GM23338 (cell line): ENCODE measurements at regions not wholly inside any gene's neighbourhood (a gene's known extent, or its start where the extent isn't known, plus 50 kb on each side); places are given as distances from the start of the nearest gene placed in this dataset.

ENCODE experiments used
- ATAC-seq: fragments of 200-7000 bp; cut with Tn5 transposase; 3 replicates; pipeline ENCODE4 v1.9.1; 2020
- DNase-seq: peaks from one replicate; pipeline ENCODE4 v3.0.0-alpha.2; 2015; ENCODE audit warnings: low spot score
- H2AFZ ChIP-seq: fragments of 200-600 bp; sonication (generic); 2 replicates; pipeline ENCODE4 v1.8.0; 2016; ENCODE audit warnings: antibody characterized with exemption, mild to moderate bottlenecking, moderate library complexity
- H3F3A ChIP-seq: fragments of 200-600 bp; sonication (generic); replicated peaks from 2 replicates; pipeline ENCODE4 v1.8.0; 2017; ENCODE audit warnings: antibody characterized with exemption, mixed run types, low read depth
- H3K27ac ChIP-seq: fragments of 200-600 bp; sonication (generic); 2 replicates; pipeline ENCODE4 v1.6.1; 2016; ENCODE audit warnings: low read depth
- H3K27me3 ChIP-seq: fragments of 200-600 bp; sonication (generic); 2 replicates; pipeline ENCODE4 v1.8.0; 2016; ENCODE audit warnings: mild to moderate bottlenecking, mixed run types, moderate library complexity; ENCODE audit not compliant: insufficient read depth
- H3K36me3 ChIP-seq: fragments of 200-600 bp; sonication (generic); 2 replicates; pipeline ENCODE4 v1.8.0; 2016; ENCODE audit warnings: mild to moderate bottlenecking; ENCODE audit not compliant: insufficient read depth
- H3K4me1 ChIP-seq: fragments of 200-600 bp; sonication (generic); 2 replicates; pipeline ENCODE4 v1.8.0; 2016; ENCODE audit warnings: mild to moderate bottlenecking, moderate library complexity; ENCODE audit not compliant: insufficient read depth
- H3K4me2 ChIP-seq: fragments of 200-600 bp; sonication (generic); 2 replicates; pipeline ENCODE4 v1.7.1; 2017; ENCODE audit warnings: mixed run types
- H3K4me3 ChIP-seq: fragments of 200-600 bp; sonication (generic); 2 replicates; pipeline ENCODE4 v1.6.1; 2016; ENCODE audit warnings: mixed run types
- H3K79me2 ChIP-seq: fragments of 200-600 bp; sonication (generic); replicated peaks from 2 replicates; pipeline ENCODE4 v1.8.0; 2017; ENCODE audit warnings: mild to moderate bottlenecking; ENCODE audit not compliant: insufficient read depth
- H3K9me2 ChIP-seq: fragments of 200-600 bp; sonication (generic); 2 replicates; pipeline ENCODE4 v1.8.0; 2017; ENCODE audit not compliant: insufficient read depth
- H4K20me1 ChIP-seq: fragments of 200-600 bp; sonication (generic); replicated peaks from 2 replicates; pipeline ENCODE4 v1.8.0; 2017; ENCODE audit warnings: mild to moderate bottlenecking; ENCODE audit not compliant: insufficient read depth
- H3K27ac Mint-ChIP-seq: 2 replicates; pipeline ENCODE4 v1.8.0; 2020; ENCODE audit warnings: inconsistent platforms, mild to moderate bottlenecking, moderate library complexity, mixed read lengths
- H3K27me3 Mint-ChIP-seq: 3 replicates; pipeline ENCODE4 v1.8.0; 2022; ENCODE audit warnings: low read depth, mild to moderate bottlenecking, moderate library complexity, mixed read lengths, inconsistent platforms; ENCODE audit not compliant: insufficient read depth, poor library complexity
- H3K36me3 Mint-ChIP-seq: 3 replicates; pipeline ENCODE4 v1.8.0; 2021; ENCODE audit warnings: low read depth, mild to moderate bottlenecking, inconsistent platforms, moderate library complexity, mixed read lengths
- H3K4me1 Mint-ChIP-seq: 3 replicates; pipeline ENCODE4 v1.8.0; 2020; ENCODE audit warnings: mild to moderate bottlenecking, inconsistent platforms, mixed read lengths
- H3K4me3 Mint-ChIP-seq: 3 replicates; pipeline ENCODE4 v1.8.0; 2021; ENCODE audit warnings: moderate library complexity, mild to moderate bottlenecking, inconsistent platforms, mixed read lengths
- H3K9me3 Mint-ChIP-seq: 3 replicates; pipeline ENCODE4 v1.8.0; 2020; ENCODE audit warnings: moderate library complexity, mild to moderate bottlenecking, inconsistent platforms, mixed read lengths
- CREB1 ChIP-seq: fragments of 250-450 bp; sonication (Bioruptor Pico); IDR thresholded peaks from 2 replicates; pipeline ENCODE4 v1.5.0; 2020; ENCODE audit warnings: low read depth, mild to moderate bottlenecking, moderate library complexity
- ETS1 ChIP-seq: IDR thresholded peaks from 2 replicates; pipeline ENCODE4 v1.6.1; 2016; ENCODE audit warnings: antibody characterized with exemption
- EZH2 ChIP-seq: fragments of 200-600 bp; sonication (generic); IDR thresholded peaks from one replicate; pipeline ENCODE4 v1.8.0; 2017; ENCODE audit warnings: antibody characterized with exemption, mild to moderate bottlenecking, low read depth; ENCODE audit not compliant: unreplicated experiment
- EZH2phosphoT487 ChIP-seq: fragments of 200-600 bp; sonication (generic); IDR thresholded peaks from one replicate; pipeline ENCODE4 v1.8.1; 2018; ENCODE audit warnings: antibody characterized with exemption; ENCODE audit not compliant: unreplicated experiment
- JUNB ChIP-seq: IDR thresholded peaks from one replicate; pipeline ENCODE4 v1.6.1; 2016; ENCODE audit warnings: antibody characterized with exemption; ENCODE audit not compliant: unreplicated experiment
- NANOG ChIP-seq: IDR thresholded peaks from 2 replicates; pipeline ENCODE4 v1.6.1; 2016; ENCODE audit warnings: antibody characterized with exemption, borderline replicate concordance
- POLR2AphosphoS5 ChIP-seq: IDR thresholded peaks from 2 replicates; pipeline ENCODE4 v1.6.1; 2016; ENCODE audit warnings: antibody characterized with exemption, low read depth
- STAT1 ChIP-seq: IDR thresholded peaks from one replicate; pipeline ENCODE4 v1.6.1; 2016; ENCODE audit warnings: antibody characterized with exemption; ENCODE audit not compliant: unreplicated experiment
- ZNF114 ChIP-seq: fragments of 250-450 bp; sonication (Bioruptor Pico); IDR thresholded peaks from 2 replicates; pipeline ENCODE4 v1.5.0; 2020; ENCODE audit warnings: mild to moderate bottlenecking, moderate library complexity
- ZNF331 ChIP-seq: fragments of 250-450 bp; sonication (Bioruptor Pico); IDR thresholded peaks from 2 replicates; pipeline ENCODE4 v1.5.0; 2020; ENCODE audit warnings: low read depth, mild to moderate bottlenecking, moderate library complexity
- ZNF462 ChIP-seq: fragments of 250-450 bp; sonication (Bioruptor Pico); IDR thresholded peaks from 2 replicates; pipeline ENCODE4 v1.5.0; 2020; ENCODE audit warnings: mild to moderate bottlenecking, moderate library complexity

DNA sequence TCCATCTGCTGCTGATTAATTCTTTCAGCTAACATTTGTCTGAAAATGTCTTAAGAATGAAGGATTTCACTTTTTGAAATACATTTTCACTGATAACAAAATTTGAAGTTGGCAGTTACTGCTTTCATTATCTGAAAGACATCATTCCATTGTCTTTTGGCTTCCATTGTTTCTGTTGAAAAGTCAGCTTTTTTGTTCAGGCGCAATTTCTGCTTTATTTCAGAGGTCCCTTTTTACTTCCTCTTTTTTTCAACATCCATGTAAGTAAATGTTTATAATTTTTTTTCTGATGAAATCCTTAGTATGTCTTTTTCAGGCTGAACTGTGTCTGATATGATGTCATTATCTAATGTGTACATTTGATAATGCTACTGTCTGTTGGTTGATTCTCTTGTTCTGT lies 184.2 kb downstream of the RND3 start:
- ATAC-seq (no peak), DNase-seq (peak; percentile 27)
- H4K20me1 ChIP-seq: no peaks in the 10 kb centered on the region
- H3K27me3 Mint-ChIP-seq: no peaks in the 10 kb centered on the region
- H3K27ac Mint-ChIP-seq: no peak overlapping the region
- no peak overlapping the region for H3K27ac ChIP-seq
- no peak overlapping the region for H2AFZ ChIP-seq
- no peak overlapping the region for H3K4me3 ChIP-seq
- H3K9me2 ChIP-seq: no peaks in the 10 kb centered on the region
- TF ChIP-seq EZH2 (no peak), CREB1 (CRISPR knock-in tag) (no peak), JUNB (no peak), ETS1 (no peak)
- H3K4me3 Mint-ChIP-seq: no peak overlapping the region
- H3K36me3 ChIP-seq: peaks cover 10% of the 10 kb centered on the region; the same call in 1 of the 2 replicates
- peaks cover 46% of the 10 kb centered on the region for H3K9me3 Mint-ChIP-seq
- H3K4me1 Mint-ChIP-seq: no peaks in the 10 kb centered on the region
- H3K4me1 ChIP-seq: no peaks in the 10 kb centered on the region
- no peaks in the 10 kb centered on the region for H3K79me2 ChIP-seq
- H3F3A ChIP-seq: no peaks in the 10 kb centered on the region
- H3K27me3 ChIP-seq: no peaks in the 10 kb centered on the region
- H3K4me2 ChIP-seq: no peak overlapping the region
- H3K36me3 Mint-ChIP-seq: peaks cover 35% of the 10 kb centered on the region; the same call in 2 of the 3 replicates

DNA sequence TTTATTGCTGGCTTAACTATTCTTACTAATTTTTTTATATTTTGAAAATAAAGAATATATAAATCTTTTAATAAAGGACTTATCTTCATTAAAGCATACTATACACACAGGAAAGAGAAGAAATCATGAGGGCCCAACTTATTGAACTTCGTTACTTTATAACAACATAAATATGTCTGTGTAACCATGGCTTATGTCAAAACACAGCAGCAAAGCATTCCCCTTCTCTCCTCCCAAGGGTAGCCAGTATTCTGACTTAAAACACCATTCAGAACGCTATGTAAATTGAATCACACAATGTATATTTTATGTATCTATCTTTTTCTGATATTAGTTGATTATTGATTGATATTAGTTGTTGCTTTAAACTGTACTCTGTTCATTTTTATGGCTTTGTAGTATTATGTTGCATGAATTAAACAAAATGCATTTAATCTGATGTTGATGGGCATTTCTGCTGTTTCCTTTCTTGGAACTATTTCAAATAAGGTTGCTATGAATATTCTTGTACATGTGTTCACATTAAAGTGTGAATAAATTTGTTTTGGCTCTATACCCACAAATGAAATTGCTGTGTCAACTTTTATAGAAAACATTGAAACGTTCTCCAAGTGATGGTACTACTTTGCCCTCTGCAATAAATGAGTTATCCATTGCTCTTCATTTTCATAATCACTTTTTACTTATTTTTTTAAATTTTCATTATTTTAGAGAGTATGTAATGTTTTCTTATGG lies 188.7 kb downstream of the RND3 start:
- H3K27ac Mint-ChIP-seq: no peak overlapping the region
- H3K36me3 Mint-ChIP-seq: peaks cover 22% of the 10 kb centered on the region; the same call in 2 of the 3 replicates
- Histone ChIP-seq H2AFZ (no peak overlapping the region), H4K20me1 (no peaks in the 10 kb centered on the region), H3K27ac (no peak overlapping the region), H3K4me2 (no peak overlapping the region), H3K27me3 (no peaks in the 10 kb centered on the region), H3F3A (no peaks in the 10 kb centered on the region), H3K4me1 (0 out of 2 replicates have a peak, but pooled peaks cover 3% of the 10 kb centered on the region), H3K36me3 (peaks cover 3% of the 10 kb centered on the region; the same call in 1 of the 2 replicates), H3K9me2 (no peaks in the 10 kb centered on the region; the same call in 1 of the 2 replicates), H3K79me2 (no peaks in the 10 kb centered on the region), H3K4me3 (no peak overlapping the region)
- DNase-seq (no peak), ATAC-seq (no peak)
- no peaks in the 10 kb centered on the region for H3K27me3 Mint-ChIP-seq
- H3K4me3 Mint-ChIP-seq: no peak overlapping the region
- H3K4me1 Mint-ChIP-seq: no peaks in the 10 kb centered on the region; the same call in 2 of the 3 replicates
- peaks cover 31% of the 10 kb centered on the region for H3K9me3 Mint-ChIP-seq
- TF ChIP-seq ZNF114: no peak
- no peak for TF ChIP-seq STAT1
- no peak for TF ChIP-seq POLR2AphosphoS5
- no peak for TF ChIP-seq ZNF462
- TF ChIP-seq ETS1: no peak
- TF ChIP-seq EZH2phosphoT487: no peak
- no peak for TF ChIP-seq CREB1 (CRISPR knock-in tag)
- no peak for TF ChIP-seq ZNF331 (CRISPR knock-in tag)
- TF ChIP-seq JUNB: no peak
- no peak for TF ChIP-seq NANOG
